Mesodermal cell (in vitro differentiated cells): ENCODE measurements at regions not wholly inside any gene's neighbourhood (a gene's known extent, or its start where the extent isn't known, plus 50 kb on each side); places are given as distances from the start of the nearest gene placed in this dataset.

Experiments used
- H3K27ac ChIP-seq: 2 replicates; pipeline ENCODE4 v1.7.0; 2013; ENCODE audit warnings: mild to moderate bottlenecking, low read depth, low read length, moderate library complexity; ENCODE audit not compliant: severe bottlenecking
- H3K36me3 ChIP-seq: 2 replicates; pipeline ENCODE4 v1.7.1; 2013; ENCODE audit warnings: mild to moderate bottlenecking, low read length, moderate library complexity; ENCODE audit not compliant: control insufficient read depth, insufficient read depth
- H3K4me1 ChIP-seq: one replicate; pipeline ENCODE4 v1.7.1; 2013; ENCODE audit warnings: mild to moderate bottlenecking, low read length; ENCODE audit not compliant: insufficient read depth, control insufficient read depth, poor library complexity, severe bottlenecking
- H3K4me3 ChIP-seq: 2 replicates; pipeline ENCODE4 v1.7.0; 2013; ENCODE audit warnings: low read length, control low read depth, mild to moderate bottlenecking; ENCODE audit not compliant: insufficient read depth, poor library complexity, severe bottlenecking; ENCODE audit errors: extremely low read depth
- H3K9me3 ChIP-seq: 2 replicates; pipeline ENCODE4 v1.7.1; 2013; ENCODE audit warnings: mild to moderate bottlenecking, low read length, moderate library complexity; ENCODE audit not compliant: control insufficient read depth
- WGBS, 2 experiments: methylation state at CpG; one replicate each; pipeline ENCODE4 v1.1.5; 2013; ENCODE audit warnings: missing lambda C conversion rate in 2 of 2; ENCODE audit not compliant: insufficient coverage in 2 of 2; 5-methylcytosine and 5-hydroxymethylcytosine counted together

- Histone ChIP-seq H3K36me3 (no peaks in the 10 kb centered on the region), H3K4me3 (no peak overlapping the region), H3K4me1 (no peaks in the 10 kb centered on the region), H3K9me3 (peaks cover 2% of the 10 kb centered on the region), H3K27ac (no peak overlapping the region)
- 91 to 95% methylated on average over 8 to 11 of the region's 11 CpGs for WGBS, 2 experiments
Observed at GRCh38 chr3:126257174-126257573, 76.8 kb upstream of the ALDH1L1 start.

- H3K4me1 ChIP-seq: no peaks in the 10 kb centered on the region
- H3K4me3 ChIP-seq: no peak overlapping the region
- H3K36me3 ChIP-seq: no peaks in the 10 kb centered on the region
- WGBS, 2 experiments: 79 to 85% methylated on average over 2 to 5 of the region's 7 CpGs
- no peak overlapping the region for H3K27ac ChIP-seq
- no peaks in the 10 kb centered on the region for H3K9me3 ChIP-seq
Observed at GRCh38 chr3:126256251-126256650, 75.9 kb upstream of the ALDH1L1 start.

GRCh38 chr3:126253072-126253471, 72.7 kb upstream of the ALDH1L1 start:
- Histone ChIP-seq H3K4me1 (no peaks in the 10 kb centered on the region), H3K36me3 (no peaks in the 10 kb centered on the region), H3K27ac (no peak overlapping the region), H3K9me3 (no peaks in the 10 kb centered on the region), H3K4me3 (no peak overlapping the region)
- WGBS, 2 experiments: 78 to 100% methylated on average over 1 to 2 of the region's 2 CpGs

GRCh38 chr3:126252373-126252772, 72.0 kb upstream of the ALDH1L1 start:
- WGBS, 2 experiments: 100% methylated on average over 1 of the region's 1 CpG
- H3K27ac ChIP-seq: no peak overlapping the region

GRCh38 chr3:126245811-126246727, 65.7 kb upstream of the ALDH1L1 start:
- Histone ChIP-seq H3K36me3 (no peaks in the 10 kb centered on the region), H3K4me3 (no peak overlapping the region), H3K27ac (no peak overlapping the region), H3K4me1 (no peaks in the 10 kb centered on the region), H3K9me3 (peaks cover 5% of the 10 kb centered on the region)
- WGBS, 2 experiments: 52 to 84% methylated on average over 4 to 10 of the region's 14 CpGs

More at GRCh38 chr3:126252373-126252772, 72.0 kb upstream of the ALDH1L1 start:
- H3K9me3 ChIP-seq: no peaks in the 10 kb centered on the region
- H3K4me3 ChIP-seq: no peak overlapping the region
- no peaks in the 10 kb centered on the region for H3K4me1 ChIP-seq
- H3K36me3 ChIP-seq: no peaks in the 10 kb centered on the region
